A673 (cell line): ENCODE measurements at regions not wholly inside any gene's neighbourhood (a gene's known extent, or its start where the extent isn't known, plus 50 kb on each side); places are given as distances from the start of the nearest gene placed in this dataset.

Source experiments
- BruUV-seq: library from RNA; stranded (reverse); fragments of 400-500 nt; replicated peaks from 2 replicates; lab custom pipeline; 2021; lab: Mats Ljungman, UMichigan
- CTCF ChIA-PET: fragments of 300-600 bp; sonication (Branson Sonifier 250); formaldehyde crosslinking; loops from one replicate; lab custom pipeline; 2022; ENCODE audit warnings: antibody characterized with exemption; lab: Charles Lee
- POLR2A ChIA-PET: fragments of 300-600 bp; sonication (Branson Sonifier 250); formaldehyde crosslinking; loops from one replicate; lab custom pipeline; 2022; ENCODE audit warnings: antibody characterized with exemption; ENCODE audit not compliant: low non-redundant PET; lab: Charles Lee
- DNase-seq: peaks from one replicate; pipeline ENCODE4 v3.0.0-alpha.2; 2015; ENCODE audit warnings: low spot score
- H3K27ac ChIP-seq: fragments of 200-600 bp; sonication (generic); 2 replicates; pipeline ENCODE4 v1.5.1; 2016; ENCODE audit warnings: mixed run types, low read depth, mild to moderate bottlenecking, mixed read lengths, antibody characterized with exemption, low read length; ENCODE audit not compliant: poor library complexity, severe bottlenecking
- H3K27me3 ChIP-seq: fragments of 200-600 bp; sonication (generic); replicated peaks from 2 replicates; pipeline ENCODE4 v1.6.1; 2017; ENCODE audit warnings: mixed run types, low read depth, mild to moderate bottlenecking, mixed read lengths, antibody characterized with exemption, low read length; ENCODE audit not compliant: insufficient read depth, poor library complexity
- H3K36me3 ChIP-seq: fragments of 200-600 bp; sonication (generic); 2 replicates; pipeline ENCODE4 v1.6.1; 2016; ENCODE audit warnings: mixed run types, mild to moderate bottlenecking, mixed read lengths, antibody characterized with exemption, low read length; ENCODE audit not compliant: insufficient read depth, poor library complexity, severe bottlenecking
- H3K4me1 ChIP-seq: fragments of 200-600 bp; sonication (generic); 2 replicates; pipeline ENCODE4 v1.6.1; 2017; ENCODE audit warnings: mixed run types, mild to moderate bottlenecking, mixed read lengths, antibody characterized with exemption, low read length; ENCODE audit not compliant: insufficient read depth, poor library complexity, severe bottlenecking
- H3K4me3 ChIP-seq: fragments of 200-600 bp; sonication (generic); 2 replicates; pipeline ENCODE4 v1.5.1; 2016; ENCODE audit warnings: low read depth, mixed run types, mild to moderate bottlenecking, mixed read lengths, low read length; ENCODE audit not compliant: poor library complexity, severe bottlenecking
- H3K9me3 ChIP-seq: fragments of 200-600 bp; sonication (generic); 2 replicates; pipeline ENCODE4 v1.6.1; 2016; ENCODE audit warnings: mixed run types, low read depth, mild to moderate bottlenecking, mixed read lengths, antibody characterized with exemption, low read length; ENCODE audit not compliant: poor library complexity, severe bottlenecking
- CTCF ChIP-seq: fragments of 300-800, 200-600 bp; sonication (generic); conservative IDR thresholded peaks from 2 replicates; pipeline ENCODE4 v1.5.1; 2017; ENCODE audit warnings: low read depth, mild to moderate bottlenecking, antibody characterized with exemption, low read length, moderate library complexity, mixed read lengths
- EZH2 ChIP-seq: fragments of 200-600 bp; sonication (generic); IDR thresholded peaks from 2 replicates; pipeline ENCODE4 v1.6.1; 2017; ENCODE audit warnings: borderline replicate concordance, low read depth, mild to moderate bottlenecking, mixed read lengths, antibody characterized with exemption, low read length; ENCODE audit not compliant: poor library complexity, severe bottlenecking
- intact Hi-C: fragments of 100-400 bp; cut with micrococcal nuclease; formaldehyde crosslinking; loops from one replicate; pipeline ENCODE4 v1.10.0; 2022; ENCODE audit not compliant: unreplicated experiment

GRCh38 chr9:16103620-16104397, 551.0 kb downstream of the CCDC171 start:
- peaks cover 3% of the 10 kb centered on the region for H3K4me1 ChIP-seq
- POLR2A ChIA-PET: no interaction called here

GRCh38 chr9:16105168-16106020, 552.6 kb downstream of the CCDC171 start:
- intact Hi-C loops: no loop called here
- DNase-seq: no peak

More at GRCh38 chr9:16103620-16104397, 551.0 kb downstream of the CCDC171 start:
- no peaks in the 10 kb centered on the region for H3K36me3 ChIP-seq
- CTCF ChIA-PET: no interaction called here
- no TSS peak for BruUV-seq
- intact Hi-C loops: no loop called here
- no peak for DNase-seq
- no peak overlapping the region for H3K27ac ChIP-seq
- no peak overlapping the region for H3K4me3 ChIP-seq
- no peaks in the 10 kb centered on the region for H3K9me3 ChIP-seq
- TF ChIP-seq CTCF (no peak), EZH2 (no peak)
- H3K27me3 ChIP-seq: no peaks in the 10 kb centered on the region

More at GRCh38 chr9:16105168-16106020, 552.6 kb downstream of the CCDC171 start:
- no peaks in the 10 kb centered on the region for H3K9me3 ChIP-seq
- no peak overlapping the region for H3K4me3 ChIP-seq
- no TSS peak for BruUV-seq
- H3K36me3 ChIP-seq: no peaks in the 10 kb centered on the region
- H3K27me3 ChIP-seq: no peaks in the 10 kb centered on the region
- ChIA-PET CTCF (no interaction called here), POLR2A (no interaction called here)
- no peak overlapping the region for H3K27ac ChIP-seq
- no peak for TF ChIP-seq EZH2
- TF ChIP-seq CTCF: no peak
- H3K4me1 ChIP-seq: peaks cover 3% of the 10 kb centered on the region
